Adrenal gland (tissue), 5 donors: ENCODE measurements at regions not wholly inside any gene's neighbourhood (a gene's known extent, or its start where the extent isn't known, plus 50 kb on each side); places are given as distances from the start of the nearest gene placed in this dataset.

Experiments used
- CTCF ChIP-seq, 6 experiments: fragments of 450-650 bp in 4 of 6; fragments of 200-600 bp in 2 of 6; sonication (generic) in 1 of 6; IDR thresholded peaks; 1 replicate in 5 of 6; 2 replicates in 1 of 6; pipeline versions ENCODE4 v1.5.1 to v1.8.0; 2016 to 2021; ENCODE audit warnings: antibody characterized with exemption in 6 of 6, mild to moderate bottlenecking in 2 of 6, moderate library complexity in 1 of 6
- POLR2A ChIP-seq, 2 donors: fragments of 450-650 bp; IDR thresholded peaks; one replicate each; pipeline ENCODE4 v1.6.1; 2017; ENCODE audit warnings: antibody characterized with exemption in 2 of 2, mild to moderate bottlenecking in 2 of 2, moderate library complexity in 1 of 2
- donor health status: DM: no; HTN: no; CAD: no.

- TF ChIP-seq CTCF (IDR thresholded peaks at IDR 0.05) (no peak), POLR2A (IDR thresholded peaks at IDR 0.05) (no peak)
Observed at GRCh38 chr2:41129988-41130387, 678.1 kb upstream of the SLC8A1 start.
